Epidermal melanocyte (primary cell): ENCODE measurements at regions not wholly inside any gene's neighbourhood (a gene's known extent, or its start where the extent isn't known, plus 50 kb on each side); places are given as distances from the start of the nearest gene placed in this dataset.
"Not testable (repeated sequence)": the region's sequence is repeated elsewhere in the genome, so short reads cannot be mapped to it uniquely, and the experiment has no call there.

Experiments
- DNase-seq: peaks from one replicate; pipeline ENCODE4 v3.0.0; 2011; ENCODE audit warnings: low spot score; ENCODE audit not compliant: insufficient read length

DNA sequence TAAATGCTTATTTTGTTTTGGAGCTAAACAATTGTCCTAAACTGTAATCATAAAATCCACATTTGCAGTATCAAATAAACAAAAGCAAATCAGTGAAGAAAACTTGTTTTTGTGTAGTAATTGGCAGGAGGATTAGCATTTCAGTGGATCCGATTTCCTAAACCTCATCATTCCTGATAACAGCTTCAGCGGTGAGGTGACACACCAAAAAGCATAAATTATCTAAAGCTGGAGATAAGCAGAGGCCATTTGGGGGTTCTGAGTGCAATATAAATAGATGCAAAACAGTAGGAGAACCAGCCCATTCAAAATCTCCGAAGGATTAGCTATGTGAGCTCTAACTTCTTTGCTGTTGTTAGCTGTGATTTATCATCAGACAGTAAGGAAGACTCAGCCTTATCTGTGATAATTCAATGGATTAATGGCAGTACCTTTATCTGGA lies 235.8 kb downstream of the EPHA7 start:
- no peak for DNase-seq

DNA sequence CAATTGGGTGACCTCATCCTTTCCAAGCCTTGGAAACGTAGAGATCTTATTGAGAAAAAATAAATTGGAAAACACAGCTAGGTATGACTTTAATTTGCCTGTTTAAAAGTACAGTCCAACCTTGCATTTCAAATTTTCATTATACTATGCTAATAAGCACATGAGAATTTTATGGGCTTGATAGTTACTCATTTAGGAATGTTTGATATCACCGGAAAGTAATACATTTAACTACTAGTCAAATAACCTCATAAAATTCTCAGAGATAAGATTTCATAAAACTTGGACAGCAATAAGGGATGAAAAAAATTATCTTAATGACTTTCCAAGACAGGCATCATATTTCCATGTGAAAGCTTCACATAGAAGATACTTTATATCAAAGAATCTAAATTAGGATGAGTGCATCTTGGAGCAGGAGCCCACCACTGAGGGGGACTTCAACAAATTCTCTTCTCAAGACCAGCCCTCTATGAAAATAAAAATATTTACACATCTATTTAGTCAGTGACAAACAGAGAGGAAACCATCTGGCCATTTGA lies 236.3 kb downstream of the EPHA7 start:
- no peak for DNase-seq

DNA sequence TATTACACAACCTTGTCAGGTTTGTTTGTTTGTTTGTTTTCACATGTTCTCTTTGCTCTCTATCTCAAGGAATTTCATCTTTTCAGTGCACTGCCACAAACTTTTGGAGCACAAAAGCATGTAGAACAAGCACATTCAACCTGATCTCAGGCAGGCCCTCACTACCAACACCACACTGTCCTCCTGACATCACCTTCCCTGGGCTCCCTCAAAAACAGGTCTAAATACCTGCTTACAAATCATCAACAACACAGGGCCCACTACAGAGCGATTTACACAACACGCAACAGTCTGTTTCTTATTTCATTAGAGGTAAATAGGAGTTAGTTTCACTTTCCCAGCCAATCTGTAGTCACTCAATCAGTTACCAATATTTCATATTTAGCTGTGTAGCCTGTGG lies 241.4 kb downstream of the EPHA7 start:
- no peak for DNase-seq

DNA sequence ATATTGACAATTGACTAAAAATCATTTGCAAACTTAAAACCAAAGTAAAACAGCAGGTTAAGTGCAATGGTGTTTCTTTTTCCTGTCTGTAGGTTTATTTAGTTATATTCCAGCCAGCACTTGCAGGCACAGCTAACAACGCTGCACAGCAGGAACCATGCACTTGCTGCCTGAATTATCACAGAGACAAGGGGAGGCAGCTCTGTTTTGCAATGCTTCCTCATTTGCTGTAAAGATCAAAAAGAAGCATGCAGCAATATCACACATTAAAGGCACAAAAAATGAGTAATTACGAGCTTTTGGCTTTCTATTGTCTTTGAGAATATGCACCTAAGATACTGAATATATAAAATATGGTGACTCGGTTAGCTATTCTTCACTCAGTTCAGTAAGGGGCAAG lies 241.9 kb downstream of the EPHA7 start:
- no peak for DNase-seq

DNA sequence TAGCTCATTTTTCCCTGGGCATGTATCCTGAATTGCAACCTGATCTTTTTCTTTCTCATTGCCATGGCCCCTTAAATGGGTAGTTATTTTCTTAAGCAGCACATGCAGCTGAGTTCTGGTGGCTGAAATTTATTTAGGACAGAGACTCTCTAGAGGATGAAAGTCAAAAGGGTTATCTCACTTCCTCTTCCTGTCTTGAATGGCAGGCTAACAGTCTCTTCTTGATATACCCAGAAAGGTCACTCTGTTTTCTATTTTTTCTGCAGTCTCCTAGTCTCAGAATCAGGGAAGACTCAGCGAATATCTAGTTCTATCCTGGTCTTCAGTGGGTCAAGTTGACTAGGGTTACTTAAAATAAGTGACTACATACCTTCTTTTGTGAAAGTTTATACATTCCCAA lies 243.3 kb downstream of the EPHA7 start:
- DNase-seq: no peak

DNA sequence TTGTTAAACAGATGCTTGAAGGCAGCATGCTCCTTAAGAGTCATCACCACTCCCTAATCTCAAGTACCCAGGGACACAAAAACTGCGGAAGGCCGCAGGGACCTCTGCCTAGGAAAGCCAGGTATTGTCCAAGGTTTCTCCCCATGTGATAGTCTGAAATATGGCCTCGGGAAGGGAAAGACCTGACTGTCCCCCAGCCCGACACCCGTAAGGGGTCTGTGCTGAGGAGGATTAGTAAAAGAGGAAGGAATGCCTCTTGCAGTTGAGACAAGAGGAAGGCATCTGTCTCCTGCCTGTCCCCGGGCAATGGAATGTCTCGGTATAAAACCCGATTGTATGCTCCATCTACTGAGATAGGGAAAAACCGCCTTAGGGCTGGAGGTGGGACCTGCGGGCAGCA lies 245.8 kb downstream of the EPHA7 start:
- not testable (repeated sequence) for DNase-seq

DNA sequence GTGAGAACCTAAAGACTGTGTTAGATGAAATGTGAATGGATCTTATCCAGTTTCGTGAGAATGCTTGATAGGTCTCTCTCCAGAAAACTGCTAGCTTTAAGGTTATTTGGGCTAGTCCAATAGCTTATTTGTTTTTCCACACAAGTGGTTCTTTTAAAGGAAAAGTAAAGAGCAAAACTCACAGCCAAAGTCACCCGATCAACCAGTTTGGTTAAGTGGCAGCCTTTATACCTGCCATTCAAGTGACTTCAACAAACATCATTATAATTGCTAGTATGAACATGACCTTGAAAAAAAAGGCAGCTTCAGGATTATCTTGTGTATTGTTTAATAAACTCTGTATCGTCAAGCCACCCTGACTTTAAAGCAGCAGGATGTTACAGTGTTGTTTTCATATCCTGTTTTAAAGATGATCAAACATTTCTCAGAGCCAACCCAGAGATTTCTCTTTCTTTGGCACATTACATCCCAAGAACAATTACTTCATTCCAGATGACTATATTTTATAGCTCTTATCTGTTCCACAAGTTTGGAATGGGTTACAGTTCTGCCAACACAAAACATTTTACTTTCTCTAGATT lies 253.4 kb downstream of the EPHA7 start:
- DNase-seq: no peak

DNA sequence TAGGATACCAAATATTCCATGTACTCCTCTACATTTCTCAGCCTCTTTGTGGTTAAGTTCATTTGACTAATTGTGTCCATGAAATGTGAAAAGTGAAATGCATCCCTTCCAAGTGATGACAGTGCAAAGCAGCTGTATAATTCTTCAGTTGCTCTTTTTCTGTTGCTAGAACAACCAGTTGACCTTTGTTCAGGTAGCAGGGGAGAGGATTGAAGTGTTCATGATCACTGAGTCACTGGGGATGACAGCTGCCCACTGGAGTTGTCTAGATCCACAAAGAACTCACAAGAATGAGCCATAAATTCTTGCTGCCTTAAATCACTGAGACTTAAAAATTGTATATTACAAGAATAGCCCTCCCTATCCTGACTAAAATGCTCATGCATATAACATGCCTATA lies 254.6 kb downstream of the EPHA7 start:
- DNase-seq: no peak

DNA sequence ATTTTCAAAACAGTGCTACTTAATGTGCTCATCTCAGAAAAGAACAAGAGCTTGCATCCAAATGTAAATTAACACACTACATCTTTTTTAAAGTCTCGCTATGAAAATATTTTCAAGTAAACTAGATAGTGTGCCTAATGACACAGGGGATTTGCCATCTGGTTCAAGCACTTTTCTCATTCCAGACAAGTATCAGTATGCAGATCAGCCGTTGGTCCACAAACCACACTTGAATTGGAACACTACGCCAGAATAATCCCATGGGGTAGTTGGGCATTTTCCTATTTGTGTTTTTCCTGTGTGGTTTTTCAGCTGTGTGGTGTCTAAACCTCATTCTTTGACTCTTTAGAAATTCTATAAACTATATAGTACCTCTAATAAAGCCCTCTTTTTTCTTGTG lies 256.2 kb downstream of the EPHA7 start:
- DNase-seq: no peak

DNA sequence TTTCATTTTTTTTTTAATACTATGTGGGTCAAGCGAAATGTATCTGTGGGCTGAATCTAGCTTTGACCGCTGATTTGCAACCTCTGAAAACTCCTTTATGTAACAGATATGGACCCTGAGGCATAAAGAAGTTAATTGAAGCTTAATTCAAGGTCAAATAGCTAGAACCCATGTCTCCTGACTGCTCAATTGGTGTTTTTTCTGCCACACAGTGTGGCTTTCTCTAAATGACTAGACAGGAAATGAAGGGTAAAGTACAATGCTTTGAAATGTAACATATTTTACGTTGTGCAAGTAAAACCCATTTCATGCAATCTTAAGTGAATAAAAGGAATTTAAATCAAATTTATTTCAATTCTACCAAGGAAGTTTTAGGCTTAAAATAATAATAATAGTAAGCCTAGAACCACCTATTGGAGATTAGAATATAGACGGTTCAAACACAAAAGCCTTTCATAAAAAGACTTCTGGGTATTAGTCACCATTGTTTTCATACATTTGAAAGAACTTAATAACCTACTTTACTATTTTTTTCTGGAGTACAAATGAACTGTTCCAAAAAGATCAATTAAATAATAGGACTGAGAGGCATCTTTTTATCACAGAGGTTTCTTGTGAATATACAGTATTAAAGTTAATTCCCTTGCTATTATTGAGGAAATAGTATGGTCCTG lies 279.8 kb downstream of the EPHA7 start:
- DNase-seq: no peak

DNA sequence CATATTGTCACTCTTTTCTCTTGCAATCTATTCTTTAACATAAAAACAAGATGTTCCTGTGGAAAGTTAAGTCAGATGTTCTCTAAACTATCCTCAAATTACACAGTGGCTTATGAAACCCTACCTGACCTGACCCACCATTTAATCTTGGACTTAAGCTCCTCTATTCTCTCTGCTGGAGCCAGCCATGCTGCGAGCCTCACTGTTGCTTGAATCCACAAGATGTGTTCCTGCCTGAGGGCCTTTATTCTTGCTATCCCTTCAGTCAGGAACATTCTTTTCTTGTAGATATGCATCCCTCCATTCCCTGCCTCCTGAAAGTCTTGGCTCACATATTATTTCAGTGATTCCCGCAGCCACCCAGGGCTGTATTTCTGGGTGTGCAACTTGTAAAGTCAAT lies 283.2 kb downstream of the EPHA7 start:
- no peak for DNase-seq

DNA sequence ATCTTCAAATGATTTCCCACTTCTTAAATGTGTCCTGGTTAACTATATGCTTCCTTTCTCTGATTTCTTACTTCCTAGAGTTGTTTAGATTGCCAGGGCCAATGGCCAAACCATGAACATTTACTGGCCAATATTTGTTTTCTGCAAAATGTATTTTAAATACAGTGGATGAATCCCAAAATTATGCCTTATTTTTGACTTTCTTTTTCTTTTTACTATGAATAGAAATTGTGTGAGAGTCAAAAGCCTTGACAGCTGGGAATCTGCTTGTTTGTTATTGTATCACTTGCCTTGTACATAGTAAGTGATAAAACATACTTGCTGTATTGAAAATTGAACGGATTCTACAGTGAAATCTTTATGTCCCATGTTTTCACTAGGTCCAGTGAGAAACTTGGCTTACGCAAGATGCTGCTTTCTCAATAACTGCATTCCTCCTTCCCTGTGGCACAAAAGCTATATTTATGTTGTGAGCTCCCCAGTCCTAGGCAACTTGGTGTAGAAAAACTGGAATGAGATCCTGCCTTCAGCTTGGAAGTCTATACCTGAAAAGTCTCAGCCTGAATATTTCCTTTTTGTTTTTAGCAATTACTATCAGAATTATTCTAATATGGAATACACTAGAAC lies 295.2 kb downstream of the EPHA7 start:
- no peak for DNase-seq

DNA sequence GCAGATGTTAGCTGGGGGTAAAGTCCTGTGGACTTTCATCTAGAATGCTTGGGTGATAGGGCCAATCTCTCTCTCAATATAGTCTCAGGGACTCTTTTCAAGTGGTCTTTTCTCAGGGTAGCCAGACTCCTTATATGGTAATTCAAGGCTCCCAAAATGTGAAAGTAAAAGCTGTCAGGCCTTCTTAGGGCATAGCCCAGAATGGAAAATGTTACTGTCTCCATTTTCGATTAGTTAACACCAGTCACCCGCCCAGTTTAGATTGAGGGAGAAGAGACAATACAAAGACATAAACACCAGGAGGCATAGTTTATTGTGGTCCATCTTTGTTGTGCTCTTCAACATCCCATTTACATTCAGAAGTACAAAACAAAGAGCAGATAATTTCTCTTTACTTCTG lies 295.8 kb downstream of the EPHA7 start:
- DNase-seq: no peak

DNA sequence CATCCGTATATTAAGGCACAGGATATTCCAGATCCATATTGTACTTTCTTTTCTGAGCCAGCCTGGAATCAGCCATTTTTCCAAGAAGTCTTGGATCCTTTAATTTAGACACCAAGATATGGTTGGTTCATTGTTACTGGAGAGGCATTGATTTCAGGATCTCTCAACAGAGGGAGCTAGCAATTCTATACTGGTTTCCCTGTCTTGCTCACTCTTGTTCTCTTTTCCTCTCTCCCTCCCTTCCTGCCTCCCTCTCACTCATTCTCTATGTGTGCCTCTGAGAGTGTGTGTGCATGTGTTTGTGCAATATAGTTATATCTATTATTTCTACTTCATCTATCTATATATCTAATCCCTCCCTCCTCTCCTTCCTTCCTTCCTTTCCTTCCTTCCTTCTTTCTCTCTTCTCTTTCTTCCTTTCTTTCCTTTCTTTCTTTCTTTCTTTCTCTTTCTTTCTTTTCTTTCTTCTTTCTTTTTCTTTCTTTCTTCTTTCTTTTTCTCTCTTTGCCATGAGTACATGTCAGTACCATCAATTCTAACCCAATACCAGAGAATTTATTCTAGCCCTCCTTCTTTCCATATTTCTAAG lies 299.1 kb downstream of the EPHA7 start:
- DNase-seq: no peak

DNA sequence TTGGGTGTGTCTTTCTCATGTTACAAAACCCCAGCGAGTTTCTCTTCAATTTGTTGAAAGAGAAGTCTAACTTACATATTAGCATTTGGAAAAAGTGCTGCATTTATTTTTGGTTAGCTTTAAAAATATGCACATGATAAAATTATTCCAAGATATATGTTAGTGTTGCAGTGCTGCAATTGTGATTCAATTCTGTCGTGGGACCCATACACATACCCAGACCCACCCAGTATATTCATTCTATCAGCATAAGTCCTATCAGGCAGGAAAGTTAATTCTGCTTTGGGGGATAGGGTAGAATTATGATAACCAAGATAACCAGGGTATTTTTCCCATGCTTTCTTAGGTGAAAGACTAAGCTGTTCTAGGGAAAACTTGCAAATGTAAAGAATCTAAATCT lies 313.5 kb downstream of the EPHA7 start:
- DNase-seq: no peak

DNA sequence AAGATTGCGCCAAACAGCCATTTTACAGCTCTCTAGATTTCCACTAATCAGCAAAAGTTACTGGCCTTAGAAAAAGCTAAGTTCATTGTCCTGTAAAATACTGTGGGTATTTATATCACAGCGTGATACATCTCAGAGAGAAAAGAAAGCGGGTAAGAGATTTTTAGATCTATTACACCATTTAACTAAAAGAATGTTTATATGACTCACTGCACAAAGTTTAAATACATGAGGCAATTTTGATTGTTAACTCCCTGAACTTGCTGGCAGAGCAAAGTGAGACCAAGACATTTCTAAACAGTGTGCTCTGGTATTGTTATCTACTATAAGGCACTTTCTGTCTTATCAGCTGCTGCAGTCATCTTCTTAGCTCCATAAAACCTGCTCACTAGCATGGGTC lies 314.3 kb downstream of the EPHA7 start:
- DNase-seq: no peak

DNA sequence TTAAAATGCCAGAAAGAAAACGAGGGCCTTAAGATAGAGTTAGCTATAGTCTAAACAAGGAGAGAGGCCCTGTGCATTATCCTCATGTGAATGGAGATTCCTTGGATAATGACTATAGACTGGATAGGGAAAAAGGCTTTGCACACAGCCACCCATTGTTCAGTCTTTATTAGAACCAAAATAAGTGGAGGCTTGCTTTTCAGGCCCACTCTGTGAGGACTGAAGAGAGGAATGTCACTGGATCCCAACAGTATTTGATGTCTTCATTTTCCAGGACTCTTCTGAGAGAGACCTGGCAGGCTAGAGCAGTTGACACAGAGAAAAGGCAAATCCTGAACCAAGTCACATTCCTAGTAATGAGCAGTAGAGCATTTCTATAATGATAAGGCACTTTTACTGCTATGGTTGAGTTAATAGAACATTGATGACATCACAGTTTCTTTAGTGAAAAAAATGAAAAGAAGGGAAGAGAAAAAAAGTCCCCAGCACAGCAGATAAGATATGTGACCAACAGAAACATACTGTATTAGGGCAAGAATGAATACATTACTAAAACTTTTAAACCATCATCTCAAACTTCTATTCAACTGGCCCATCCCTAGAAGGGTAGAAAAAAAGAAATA lies 315.1 kb downstream of the EPHA7 start:
- DNase-seq: no peak

DNA sequence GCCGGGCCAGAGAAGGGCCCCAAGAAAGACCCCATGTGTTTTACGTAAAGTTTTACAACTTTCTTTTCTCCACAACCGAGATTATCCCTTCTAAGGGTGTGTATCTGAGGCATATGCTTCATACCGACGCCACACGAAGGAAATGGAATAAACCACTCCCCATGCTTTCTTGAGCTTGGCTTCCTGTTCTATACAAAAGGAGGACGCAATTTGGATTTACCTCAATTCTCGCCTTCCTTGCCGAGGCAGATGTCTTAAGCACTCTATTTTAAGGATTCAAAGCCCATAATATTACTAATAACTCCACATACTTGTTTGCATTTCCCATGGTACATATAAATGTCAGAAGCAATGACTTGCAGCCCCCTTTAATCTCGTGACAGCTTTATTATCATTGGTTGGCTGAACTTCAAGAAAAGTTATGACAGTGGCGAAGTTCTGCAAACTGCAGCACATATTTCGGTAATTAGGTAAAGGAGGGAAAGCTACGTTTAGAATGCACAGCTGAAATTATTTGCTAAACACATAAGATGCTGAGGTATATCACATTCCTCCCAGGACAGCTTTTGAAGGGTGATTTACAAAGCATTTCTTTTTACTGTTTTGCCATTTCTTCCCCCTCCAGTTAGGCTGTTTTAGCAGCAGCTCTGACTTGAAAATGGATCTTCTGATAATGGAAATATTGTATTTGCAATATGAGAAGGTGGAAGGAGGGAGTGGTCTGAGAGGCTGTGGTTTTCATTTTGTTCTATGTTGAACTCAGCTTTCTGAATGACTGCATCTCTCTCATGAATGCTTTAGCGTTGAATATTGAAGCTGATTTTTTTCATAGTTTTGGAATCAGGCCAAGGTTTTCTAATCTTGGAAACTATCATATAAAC lies 330.5 kb downstream of the EPHA7 start:
- no peak for DNase-seq

DNA sequence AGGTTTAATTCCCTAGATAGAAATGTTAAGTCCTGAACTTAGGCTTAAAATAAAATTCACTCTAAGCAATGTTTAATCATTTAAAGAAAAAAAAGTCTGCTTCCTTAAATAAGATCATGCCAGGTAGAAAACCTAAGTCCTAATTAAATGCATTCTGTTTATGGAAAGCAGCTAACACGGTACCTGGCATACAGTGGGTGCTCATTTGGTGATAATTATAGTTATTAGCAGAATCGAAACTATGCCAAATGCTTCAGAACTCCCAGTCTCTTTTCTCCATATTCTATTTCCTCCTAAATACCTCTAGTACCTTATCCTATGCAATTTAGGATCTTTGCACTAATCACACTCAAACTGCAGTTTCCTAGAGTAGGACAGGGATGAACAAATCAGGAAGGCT lies 331.8 kb downstream of the EPHA7 start:
- no peak for DNase-seq

DNA sequence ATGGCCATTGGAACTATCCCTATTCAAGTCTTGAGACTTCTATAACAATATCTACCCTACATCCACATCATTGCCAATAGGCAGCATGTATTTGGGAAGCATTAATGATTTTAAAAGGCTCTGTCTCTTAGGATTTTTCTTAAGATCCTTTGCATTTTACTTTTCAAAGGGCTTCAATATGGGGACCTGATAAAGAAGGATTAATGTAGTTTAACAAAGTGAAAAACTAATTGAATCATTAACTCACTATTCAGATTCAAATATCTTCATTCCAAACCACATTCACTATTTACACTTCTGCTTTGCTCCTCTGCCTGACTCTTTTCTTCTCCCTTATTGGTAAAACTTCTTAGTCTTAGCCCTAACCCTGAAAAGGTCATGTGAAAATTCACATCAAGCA lies 333.0 kb downstream of the EPHA7 start:
- no peak for DNase-seq
